ENCODE measurements at regions not wholly inside any gene's neighbourhood (a gene's known extent, or its start where the extent isn't known, plus 50 kb on each side); places are given as distances from the start of the nearest gene placed in this dataset.

GRCh38 chr10:44593952-44594351 lies 209.1 kb upstream of the CXCL12 start:
- no peak overlapping the region for H3K4me3 Mint-ChIP-seq
- no peaks in the 10 kb centered on the region for H3K4me1 Mint-ChIP-seq
- no peak overlapping the region for H3K27ac Mint-ChIP-seq
- H3K36me3 Mint-ChIP-seq (ENCODE audit: low read depth): no peaks in the 10 kb centered on the region
- ATAC-seq (ENCODE audit: low read depth) (no peak), DNase-seq (no peak)
- ChIA-PET POLR2A (no interaction called here), CTCF (no interaction called here)
- H3K9me3 Mint-ChIP-seq: no peaks in the 10 kb centered on the region
- intact Hi-C loops (cut with micrococcal nuclease): no loop called here
- peaks cover 2% of the 10 kb centered on the region for H3K27me3 Mint-ChIP-seq
- TF ChIP-seq CTCF (IDR thresholded peaks at IDR 0.05): no peak

GRCh38 chr10:44607116-44607515 lies 222.2 kb upstream of the CXCL12 start:
- Mint-ChIP-seq H3K36me3 (ENCODE audit: low read depth) (no peaks in the 10 kb centered on the region), H3K27ac (no peak overlapping the region), H3K4me3 (no peak overlapping the region), H3K27me3 (peaks cover 8% of the 10 kb centered on the region), H3K9me3 (no peaks in the 10 kb centered on the region), H3K4me1 (no peaks in the 10 kb centered on the region)
- intact Hi-C loops (cut with micrococcal nuclease): no loop called here
- ChIA-PET POLR2A (no interaction called here), CTCF (no interaction called here)
- ATAC-seq (ENCODE audit: low read depth): no peak
- DNase-seq: no peak
- TF ChIP-seq CTCF (IDR thresholded peaks at IDR 0.05): no peak

GRCh38 chr10:44618910-44619309 lies 234.0 kb upstream of the CXCL12 start:
- H3K9me3 Mint-ChIP-seq: no peaks in the 10 kb centered on the region
- no peak for TF ChIP-seq CTCF (IDR thresholded peaks at IDR 0.05)
- no peak overlapping the region for H3K4me3 Mint-ChIP-seq
- ChIA-PET CTCF (no interaction called here), POLR2A (no interaction called here)
- H3K27me3 Mint-ChIP-seq: no peaks in the 10 kb centered on the region
- ATAC-seq (ENCODE audit: low read depth) (no peak), DNase-seq (no peak)
- H3K4me1 Mint-ChIP-seq: no peaks in the 10 kb centered on the region
- no peak overlapping the region for H3K27ac Mint-ChIP-seq
- H3K36me3 Mint-ChIP-seq (ENCODE audit: low read depth): no peaks in the 10 kb centered on the region
- intact Hi-C loops (cut with micrococcal nuclease): no loop called here

- no peaks in the 10 kb centered on the region for H3K4me1 Mint-ChIP-seq
- POLR2A ChIA-PET: no interaction called here
- no peak overlapping the region for H3K27ac Mint-ChIP-seq
- TF ChIP-seq CTCF (IDR thresholded peaks at IDR 0.05): no peak
- ATAC-seq (ENCODE audit: low read depth) (no peak), DNase-seq (no peak)
- intact Hi-C loops (cut with micrococcal nuclease): no loop called here
- CTCF ChIA-PET: no interaction called here
- no peaks in the 10 kb centered on the region for H3K36me3 Mint-ChIP-seq (ENCODE audit: low read depth)
- H3K9me3 Mint-ChIP-seq: no peaks in the 10 kb centered on the region
- H3K27me3 Mint-ChIP-seq: no peaks in the 10 kb centered on the region
- no peak overlapping the region for H3K4me3 Mint-ChIP-seq
Observed at GRCh38 chr10:44619521-44619920, 234.6 kb upstream of the CXCL12 start.

- intact Hi-C loops (cut with micrococcal nuclease): no loop called here
- ATAC-seq (ENCODE audit: low read depth) (no peak), DNase-seq (no peak)
- Mint-ChIP-seq H3K36me3 (ENCODE audit: low read depth) (no peaks in the 10 kb centered on the region), H3K4me3 (no peak overlapping the region), H3K9me3 (no peaks in the 10 kb centered on the region), H3K27me3 (no peaks in the 10 kb centered on the region), H3K4me1 (no peaks in the 10 kb centered on the region), H3K27ac (no peak overlapping the region)
- CTCF ChIA-PET: no interaction called here
- POLR2A ChIA-PET: no interaction called here
- no peak for TF ChIP-seq CTCF (IDR thresholded peaks at IDR 0.05)
Observed at GRCh38 chr10:44619975-44620374, 235.1 kb upstream of the CXCL12 start.

Data from activated B cell treated with CpG ODN at 0.5 μM for 24 hours (primary cell).